ENCODE measurements at regions not wholly inside any gene's neighbourhood (a gene's known extent, or its start where the extent isn't known, plus 50 kb on each side); places are given as distances from the start of the nearest gene placed in this dataset.

DNA sequence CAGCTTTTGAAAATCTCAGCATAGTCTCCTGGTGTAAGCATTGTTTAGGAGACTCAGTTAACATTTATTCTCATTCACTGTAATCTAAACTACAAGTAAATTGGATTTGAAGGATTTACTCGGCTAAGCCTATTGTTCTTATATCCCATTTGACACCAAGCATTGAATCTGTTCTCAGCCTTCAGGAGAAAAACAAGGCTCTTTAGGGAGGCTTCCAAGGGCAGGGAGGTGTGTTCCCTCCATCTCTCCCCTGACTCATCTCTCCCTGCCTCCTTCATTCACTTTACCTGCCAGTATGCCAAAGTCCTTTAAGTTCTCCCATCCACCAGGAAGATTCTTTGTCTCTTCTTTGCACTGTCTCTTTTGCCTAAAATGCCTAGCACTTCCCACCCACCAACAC, 347.8 kb downstream of the MFSD1 start:
- no peak for TF ChIP-seq CREB5 (CRISPR knock-in tag; IDR thresholded peaks at IDR 0.05; ENCODE audit: low read depth)
- TF ChIP-seq ZFP30 (CRISPR knock-in tag; IDR thresholded peaks at IDR 0.05): no peak
- TF ChIP-seq, protein P1, sequence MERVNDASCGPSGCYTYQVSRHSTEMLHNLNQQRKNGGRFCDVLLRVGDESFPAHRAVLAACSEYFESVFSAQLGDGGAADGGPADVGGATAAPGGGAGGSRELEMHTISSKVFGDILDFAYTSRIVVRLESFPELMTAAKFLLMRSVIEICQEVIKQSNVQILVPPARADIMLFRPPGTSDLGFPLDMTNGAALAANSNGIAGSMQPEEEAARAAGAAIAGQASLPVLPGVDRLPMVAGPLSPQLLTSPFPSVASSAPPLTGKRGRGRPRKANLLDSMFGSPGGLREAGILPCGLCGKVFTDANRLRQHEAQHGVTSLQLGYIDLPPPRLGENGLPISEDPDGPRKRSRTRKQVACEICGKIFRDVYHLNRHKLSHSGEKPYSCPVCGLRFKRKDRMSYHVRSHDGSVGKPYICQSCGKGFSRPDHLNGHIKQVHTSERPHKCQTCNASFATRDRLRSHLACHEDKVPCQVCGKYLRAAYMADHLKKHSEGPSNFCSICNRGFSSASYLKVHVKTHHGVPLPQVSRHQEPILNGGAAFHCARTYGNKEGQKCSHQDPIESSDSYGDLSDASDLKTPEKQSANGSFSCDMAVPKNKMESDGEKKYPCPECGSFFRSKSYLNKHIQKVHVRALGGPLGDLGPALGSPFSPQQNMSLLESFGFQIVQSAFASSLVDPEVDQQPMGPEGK (CRISPR knock-in tag; IDR thresholded peaks at IDR 0.05; ENCODE audit: borderline replicate concordance): no peak
- TF ChIP-seq SNAI2 (CRISPR knock-in tag; IDR thresholded peaks at IDR 0.05): no peak
- TF ChIP-seq ARNTL (CRISPR knock-in tag; IDR thresholded peaks at IDR 0.05; ENCODE audit: borderline replicate concordance, low read depth): no peak
- TF ChIP-seq ZNF565 (CRISPR knock-in tag; conservative IDR thresholded peaks at IDR 0.05; ENCODE audit: low read depth): no peak
- TF ChIP-seq BACH2 (CRISPR knock-in tag; IDR thresholded peaks at IDR 0.05; ENCODE audit: borderline replicate concordance): no peak
- TF ChIP-seq ZFP3 (CRISPR knock-in tag; IDR thresholded peaks at IDR 0.05): no peak

Measured in SK-N-SH treated with all-trans-retinoic acid at 6 μM for 48 hours (cell line).